ENCODE measurements at regions not wholly inside any gene's neighbourhood (a gene's known extent, or its start where the extent isn't known, plus 50 kb on each side); places are given as distances from the start of the nearest gene placed in this dataset.

- TF ChIP-seq POLR2A (IDR thresholded peaks at IDR 0.05; ENCODE audit: low read depth), result no peak
- TF ChIP-seq CTCF (IDR thresholded peaks at IDR 0.05), result no peak
Measured at GRCh38 chr13:106056851-106057250, 478.6 kb downstream of the EFNB2 start.

Measured in esophagus muscularis mucosa (tissue), 3 donors.